ENCODE measurements at regions not wholly inside any gene's neighbourhood (a gene's known extent, or its start where the extent isn't known, plus 50 kb on each side); places are given as distances from the start of the nearest gene placed in this dataset.
"Not testable (repeated sequence)": the region's sequence is repeated elsewhere in the genome, so short reads cannot be mapped to it uniquely, and the experiment has no call there.

DNA sequence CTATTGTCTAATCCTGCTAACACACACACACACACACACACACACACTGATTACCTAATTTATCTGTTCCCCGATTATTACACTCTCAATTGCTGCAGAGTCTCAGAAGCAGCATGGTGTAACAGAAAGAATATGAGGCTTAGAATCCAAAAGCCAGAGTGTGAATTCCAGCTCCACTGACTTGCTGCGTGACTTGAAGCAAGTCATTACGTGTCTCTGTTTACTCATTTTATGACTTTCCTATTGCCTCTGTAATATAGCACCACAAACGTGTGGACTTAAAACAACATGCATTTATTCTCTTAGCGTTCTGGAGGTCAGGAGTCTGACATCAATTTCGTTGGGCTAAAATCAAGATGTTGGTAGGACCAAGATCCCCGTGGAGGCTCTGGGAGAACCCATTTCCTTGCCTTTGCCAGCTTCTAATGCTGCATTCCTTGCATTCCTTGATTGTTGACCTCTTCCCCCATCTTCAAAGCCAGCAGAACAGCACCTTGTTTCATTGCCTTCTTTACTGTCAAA, 55.9 kb upstream of the ATP5PO start:
- no peak for DNase-seq

DNA sequence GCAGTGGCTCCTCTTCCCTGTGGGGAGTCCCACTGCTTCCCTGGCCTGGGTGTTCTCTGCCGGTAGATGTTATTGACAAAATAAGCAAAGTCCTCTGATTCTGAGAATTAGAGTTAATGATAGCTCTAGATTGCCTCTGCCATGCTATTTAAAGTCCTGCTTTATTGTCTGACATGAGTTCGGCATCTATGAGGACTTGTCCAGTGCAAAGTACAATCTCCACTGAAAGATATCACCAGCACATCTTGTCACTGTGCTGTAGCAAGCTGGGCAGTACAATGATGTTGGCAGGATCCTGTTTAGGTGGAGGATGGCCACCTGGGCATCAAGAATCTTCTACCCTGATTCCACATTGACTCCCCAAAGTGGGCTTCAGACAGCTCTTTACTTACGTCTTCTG, 54.0 kb upstream of the ATP5PO start:
- no peak for DNase-seq

DNA sequence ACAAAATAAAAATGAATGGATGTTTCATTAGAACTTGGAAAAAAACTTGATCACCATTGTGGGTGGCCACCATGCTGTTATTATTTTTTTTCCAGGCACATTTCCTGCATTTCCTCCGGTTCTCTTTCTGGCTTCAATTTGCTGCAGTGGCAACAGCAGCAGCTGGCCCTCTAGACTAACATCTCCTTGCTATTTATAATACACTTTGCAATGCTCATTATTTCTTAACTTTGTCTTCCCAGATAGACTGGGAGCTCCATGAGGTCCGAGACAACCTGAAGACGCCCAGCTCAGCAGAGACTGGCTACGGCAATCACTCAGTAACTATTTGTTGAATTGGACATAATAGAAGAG, 53.4 kb upstream of the ATP5PO start:
- no peak for DNase-seq

DNA sequence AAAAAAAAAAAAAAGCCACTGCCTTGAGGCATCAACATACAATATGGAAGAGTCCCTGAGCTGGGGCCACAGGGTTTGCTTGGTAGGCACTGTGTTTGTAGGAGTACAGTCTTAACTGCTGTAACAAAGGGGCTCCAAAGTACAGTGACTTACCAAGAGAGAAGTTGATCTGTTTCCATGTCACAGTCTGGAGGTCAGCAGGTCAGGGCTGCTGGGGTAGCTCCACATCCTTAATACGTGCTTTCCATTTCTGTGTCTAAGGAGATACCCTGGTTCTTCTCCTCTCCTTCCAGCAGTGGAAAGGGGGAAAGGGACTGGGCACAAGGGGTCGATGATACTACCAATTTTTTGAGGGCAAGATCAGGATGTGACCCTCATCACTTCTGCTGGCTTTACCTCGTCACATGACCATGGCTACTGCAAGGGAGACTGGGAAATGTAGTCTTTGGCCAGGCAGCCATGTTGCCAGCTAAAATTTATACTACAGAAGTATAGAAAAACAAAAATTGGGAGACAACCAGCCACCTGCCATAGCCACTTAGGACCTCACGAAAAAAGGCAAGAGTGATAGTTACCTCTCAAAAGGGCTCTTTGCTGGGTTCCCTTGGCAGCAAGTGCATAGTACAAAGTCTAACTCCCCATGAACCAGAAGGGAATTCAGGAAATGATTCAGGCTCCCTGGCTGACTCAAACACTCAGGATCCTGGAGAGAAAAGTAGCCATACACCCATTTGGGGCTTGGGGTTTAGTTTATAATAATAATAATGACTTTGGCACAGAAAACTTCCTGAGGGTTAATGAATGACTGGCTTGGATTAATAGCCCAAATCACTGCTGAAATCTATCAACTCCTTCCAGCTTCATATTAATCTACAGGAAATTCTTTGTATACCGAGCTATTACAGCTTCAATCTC, 52.7 kb upstream of the ATP5PO start:
- DNase-seq: no peak

DNA sequence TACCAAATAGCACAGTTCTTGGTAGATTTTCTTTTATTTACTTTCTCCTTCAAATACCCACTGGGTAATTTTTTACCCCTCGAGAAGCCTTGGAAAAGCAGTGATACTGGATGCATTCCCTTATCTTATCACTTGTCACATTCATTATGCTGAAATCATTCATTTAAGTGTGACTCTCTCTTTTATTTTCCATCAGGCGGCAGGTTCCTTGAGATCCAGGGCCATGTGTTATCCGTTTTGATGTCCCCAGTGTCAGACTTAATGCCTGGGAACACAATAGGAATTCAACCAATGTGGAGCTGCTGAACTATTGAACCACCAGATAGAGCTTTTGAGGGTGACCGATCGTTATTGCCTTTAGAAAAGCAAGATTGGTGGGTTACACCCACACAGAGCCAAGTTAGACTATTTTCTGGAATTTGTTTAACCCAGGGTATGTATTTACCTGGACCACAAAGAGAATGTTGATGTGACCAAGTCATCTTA, 51.5 kb upstream of the ATP5PO start:
- DNase-seq: no peak

DNA sequence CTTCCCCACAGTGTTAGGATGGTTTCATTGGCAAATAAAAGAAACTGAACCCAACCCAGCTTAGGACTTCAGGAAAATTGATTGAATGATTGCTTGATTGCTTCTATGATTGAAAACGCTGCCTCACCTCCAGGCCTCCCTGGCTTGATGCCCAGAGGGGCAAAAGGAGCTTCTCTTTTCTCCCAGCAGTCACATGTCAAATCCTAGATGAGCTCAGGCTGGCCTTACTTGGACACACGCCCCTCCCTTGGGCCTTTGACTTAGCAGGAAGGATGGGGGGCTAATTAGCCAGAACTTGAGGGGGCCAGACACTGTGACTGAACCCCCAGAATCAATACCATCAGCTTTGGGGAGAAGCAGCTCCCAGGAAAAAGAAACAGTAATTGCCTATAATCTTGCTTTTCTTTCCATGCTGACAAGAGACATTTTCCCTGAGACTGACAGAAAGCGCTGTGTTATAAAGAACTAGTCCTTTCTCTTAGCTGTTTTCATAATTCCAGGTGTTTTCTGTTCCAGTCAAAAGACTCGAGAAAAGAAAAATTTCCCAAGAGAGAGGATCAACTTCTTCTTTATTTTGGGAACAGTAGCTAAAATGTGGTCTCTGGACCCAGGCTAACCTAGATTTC, 50.8 kb upstream of the ATP5PO start:
- DNase-seq: no peak

DNA sequence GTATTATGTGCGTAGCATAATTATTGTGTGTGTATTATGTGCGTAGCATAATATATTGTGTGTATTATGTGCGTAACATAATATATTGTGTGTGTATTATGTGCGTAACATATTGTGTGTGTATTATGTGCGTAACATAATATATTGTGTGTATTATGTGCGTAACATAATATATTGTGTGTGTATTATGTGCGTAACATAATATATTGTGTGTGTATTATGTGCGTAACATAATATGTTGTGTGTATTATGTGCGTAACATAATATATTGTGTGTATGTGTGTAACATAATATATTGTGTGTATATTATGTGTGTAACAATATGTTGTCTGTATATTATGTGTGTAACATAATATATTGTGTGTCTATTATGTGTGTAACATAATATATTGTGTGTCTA, 50.1 kb upstream of the ATP5PO start:
- not testable (repeated sequence) for DNase-seq
